Osteoblast (primary cell): ENCODE measurements at regions not wholly inside any gene's neighbourhood (a gene's known extent, or its start where the extent isn't known, plus 50 kb on each side); places are given as distances from the start of the nearest gene placed in this dataset.

ENCODE experiments used
- DNase-seq: peaks from one replicate; pipeline ENCODE4 v3.0.0; 2011; ENCODE audit warnings: low spot score, mixed read lengths; ENCODE audit not compliant: insufficient read length; ENCODE audit errors: missing footprints
- H2AFZ ChIP-seq: 2 replicates; pipeline ENCODE4 v1.6.0; 2011; ENCODE audit warnings: mild to moderate bottlenecking, low read length
- H3K27ac ChIP-seq: 2 replicates; pipeline ENCODE4 v1.5.1; 2011; ENCODE audit warnings: mild to moderate bottlenecking, low read depth, low read length, moderate library complexity
- H3K27me3 ChIP-seq: 2 replicates; pipeline ENCODE4 v1.6.0; 2012; ENCODE audit warnings: mild to moderate bottlenecking, control low read depth, inconsistent platforms, low read length, moderate library complexity; ENCODE audit not compliant: insufficient read depth
- H3K36me3 ChIP-seq: 2 replicates; pipeline ENCODE4 v1.5.1; 2011; ENCODE audit warnings: mild to moderate bottlenecking, low read length, control low read depth, moderate library complexity; ENCODE audit not compliant: insufficient read depth
- H3K4me1 ChIP-seq: 2 replicates; pipeline ENCODE4 v1.5.1; 2011; ENCODE audit warnings: mild to moderate bottlenecking, low read length, control low read depth, moderate library complexity; ENCODE audit not compliant: insufficient read depth
- H3K4me2 ChIP-seq: 2 replicates; pipeline ENCODE4 v1.6.0; 2011; ENCODE audit warnings: mild to moderate bottlenecking, low read length; ENCODE audit not compliant: insufficient read depth
- H3K4me3 ChIP-seq: fragments of 200-600 bp; sonication (generic); 3 replicates; pipeline ENCODE4 v1.5.1; 2012; ENCODE audit warnings: mild to moderate bottlenecking, low read length, inconsistent platforms; ENCODE audit not compliant: insufficient read depth
- H3K79me2 ChIP-seq: 2 replicates; pipeline ENCODE4 v1.6.0; 2012; ENCODE audit warnings: mild to moderate bottlenecking, low read length, control low read depth, inconsistent platforms; ENCODE audit not compliant: insufficient read depth
- H3K9me3 ChIP-seq: 2 replicates; pipeline ENCODE4 v1.5.1; 2011; ENCODE audit warnings: low read depth, low read length, control low read depth
- H4K20me1 ChIP-seq: 2 replicates; pipeline ENCODE4 v1.6.0; 2012; ENCODE audit warnings: mild to moderate bottlenecking, low read length, control low read depth; ENCODE audit not compliant: insufficient read depth
- TF ChIP-seq, protein P1 (sequence below): IDR thresholded peaks from 2 replicates; pipeline ENCODE4 v1.5.1; 2011; ENCODE audit warnings: mild to moderate bottlenecking, low read depth, low read length, moderate library complexity; ENCODE audit errors: extremely low read depth

DNA sequence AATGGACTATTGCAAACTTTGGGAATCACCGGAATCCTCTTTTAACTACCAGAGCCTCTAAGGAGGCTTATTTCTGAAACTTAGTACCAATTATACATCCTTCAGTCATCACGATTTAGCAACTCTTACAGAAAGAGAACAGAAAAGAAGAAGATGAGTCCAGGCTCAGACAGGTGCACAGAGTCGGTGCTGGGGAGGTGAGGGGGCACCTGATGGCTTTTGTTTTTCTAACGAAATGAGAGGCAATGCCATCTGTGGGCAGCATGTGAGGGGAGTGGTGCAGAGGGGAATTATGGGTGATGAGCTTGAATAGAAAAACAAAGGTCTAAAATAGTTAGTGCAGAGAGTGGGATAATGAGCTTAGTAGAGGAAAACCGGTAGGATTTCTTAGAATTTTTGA, 522.6 kb downstream of the CMPK2 start:
- no peak overlapping the region for H3K4me2 ChIP-seq
- no peak for DNase-seq
- no peaks in the 10 kb centered on the region for H4K20me1 ChIP-seq
- H3K27ac ChIP-seq: no peak overlapping the region
- no peaks in the 10 kb centered on the region for H3K36me3 ChIP-seq
- no peak overlapping the region for H3K4me3 ChIP-seq
- no peak overlapping the region for H2AFZ ChIP-seq
- no peaks in the 10 kb centered on the region for H3K27me3 ChIP-seq
- H3K4me1 ChIP-seq: no peaks in the 10 kb centered on the region
- TF ChIP-seq, protein P1, sequence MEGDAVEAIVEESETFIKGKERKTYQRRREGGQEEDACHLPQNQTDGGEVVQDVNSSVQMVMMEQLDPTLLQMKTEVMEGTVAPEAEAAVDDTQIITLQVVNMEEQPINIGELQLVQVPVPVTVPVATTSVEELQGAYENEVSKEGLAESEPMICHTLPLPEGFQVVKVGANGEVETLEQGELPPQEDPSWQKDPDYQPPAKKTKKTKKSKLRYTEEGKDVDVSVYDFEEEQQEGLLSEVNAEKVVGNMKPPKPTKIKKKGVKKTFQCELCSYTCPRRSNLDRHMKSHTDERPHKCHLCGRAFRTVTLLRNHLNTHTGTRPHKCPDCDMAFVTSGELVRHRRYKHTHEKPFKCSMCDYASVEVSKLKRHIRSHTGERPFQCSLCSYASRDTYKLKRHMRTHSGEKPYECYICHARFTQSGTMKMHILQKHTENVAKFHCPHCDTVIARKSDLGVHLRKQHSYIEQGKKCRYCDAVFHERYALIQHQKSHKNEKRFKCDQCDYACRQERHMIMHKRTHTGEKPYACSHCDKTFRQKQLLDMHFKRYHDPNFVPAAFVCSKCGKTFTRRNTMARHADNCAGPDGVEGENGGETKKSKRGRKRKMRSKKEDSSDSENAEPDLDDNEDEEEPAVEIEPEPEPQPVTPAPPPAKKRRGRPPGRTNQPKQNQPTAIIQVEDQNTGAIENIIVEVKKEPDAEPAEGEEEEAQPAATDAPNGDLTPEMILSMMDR: no peak
- no peaks in the 10 kb centered on the region for H3K79me2 ChIP-seq
- peaks cover 3% of the 10 kb centered on the region for H3K9me3 ChIP-seq

GRCh38 chr2:6352247-6352646, 513.5 kb downstream of the CMPK2 start:
- Histone ChIP-seq H3K4me2 (no peak overlapping the region), H4K20me1 (no peaks in the 10 kb centered on the region), H3K4me1 (no peaks in the 10 kb centered on the region), H3K27me3 (no peaks in the 10 kb centered on the region), H3K27ac (no peak overlapping the region), H2AFZ (no peak overlapping the region), H3K79me2 (no peaks in the 10 kb centered on the region), H3K4me3 (no peak overlapping the region), H3K36me3 (no peaks in the 10 kb centered on the region), H3K9me3 (no peaks in the 10 kb centered on the region)
- no peak for DNase-seq
- TF ChIP-seq, protein P1: no peak

GRCh38 chr2:6352906-6353515, 512.7 kb downstream of the CMPK2 start:
- Histone ChIP-seq H3K36me3 (no peaks in the 10 kb centered on the region), H3K79me2 (no peaks in the 10 kb centered on the region), H2AFZ (no peak overlapping the region), H3K27ac (no peak overlapping the region), H3K9me3 (no peaks in the 10 kb centered on the region), H4K20me1 (no peaks in the 10 kb centered on the region), H3K4me2 (no peak overlapping the region), H3K4me3 (no peak overlapping the region), H3K4me1 (no peaks in the 10 kb centered on the region), H3K27me3 (no peaks in the 10 kb centered on the region)
- no peak for DNase-seq
- TF ChIP-seq, protein P1: no peak

GRCh38 chr2:6353669-6354068, 512.0 kb downstream of the CMPK2 start:
- Histone ChIP-seq H3K4me1 (no peaks in the 10 kb centered on the region), H3K79me2 (no peaks in the 10 kb centered on the region)
- TF ChIP-seq, protein P1: no peak

More at GRCh38 chr2:6353669-6354068, 512.0 kb downstream of the CMPK2 start:
- no peak for DNase-seq
- Histone ChIP-seq H3K4me2 (no peak overlapping the region), H3K27me3 (no peaks in the 10 kb centered on the region), H2AFZ (no peak overlapping the region), H4K20me1 (no peaks in the 10 kb centered on the region), H3K27ac (no peak overlapping the region), H3K4me3 (no peak overlapping the region), H3K9me3 (no peaks in the 10 kb centered on the region), H3K36me3 (no peaks in the 10 kb centered on the region)
